ENCODE measurements at regions not wholly inside any gene's neighbourhood (a gene's known extent, or its start where the extent isn't known, plus 50 kb on each side); places are given as distances from the start of the nearest gene placed in this dataset.
A peak's percentile ranks its signal among the peaks of the same experiment; 100 is the strongest.
"Not testable (repeated sequence)": the region's sequence is repeated elsewhere in the genome, so short reads cannot be mapped to it uniquely, and the experiment has no call there.

- no peak overlapping the region for H2AFZ ChIP-seq (ENCODE audit: low read depth, low read length)
- DNase-seq (ENCODE audit: low read depth) (peak; percentile 44), FAIRE-seq (no peak)
- Mint-ChIP-seq H3K27me3 (ENCODE audit: low read depth, unreplicated experiment) (no peaks in the 10 kb centered on the region), H3K4me3 (ENCODE audit: unreplicated experiment) (no peak overlapping the region), H3K9me3 (ENCODE audit: unreplicated experiment) (peaks cover 2% of the 10 kb centered on the region), H3K36me3 (ENCODE audit: low read depth, unreplicated experiment) (no peaks in the 10 kb centered on the region), H3K27ac (ENCODE audit: unreplicated experiment) (no peak overlapping the region), H3K4me1 (ENCODE audit: low read depth, unreplicated experiment) (peaks cover 26% of the 10 kb centered on the region)
- no peaks in the 10 kb centered on the region for H3K9me3 ChIP-seq (ENCODE audit: insufficient read depth, low read depth, low read length)
- H3K4me1 ChIP-seq (ENCODE audit: insufficient read depth, low read length), result peaks cover 29% of the 10 kb centered on the region
- H3K27me3 ChIP-seq (ENCODE audit: insufficient read depth, low read length), result no peaks in the 10 kb centered on the region
- H3K79me2 ChIP-seq (ENCODE audit: insufficient read depth, low read length), result no peaks in the 10 kb centered on the region
- H3K4me2 ChIP-seq (ENCODE audit: low read length), result no peak overlapping the region
- H3K27ac ChIP-seq (ENCODE audit: low read depth, low read length), result no peak overlapping the region
- TF ChIP-seq EZH2 (IDR thresholded peaks at IDR 0.05; ENCODE audit: insufficient read depth, low read length), result no peak
- no peaks in the 10 kb centered on the region for H4K20me1 ChIP-seq (ENCODE audit: insufficient read depth, low read length)
- H3K9ac ChIP-seq (ENCODE audit: low read length), result no peak overlapping the region
- no peak overlapping the region for H3K4me3 ChIP-seq (ENCODE audit: insufficient read depth, low read depth, low read length)
- no peaks in the 10 kb centered on the region for H3K36me3 ChIP-seq (ENCODE audit: insufficient read depth, low read length)
Measured at GRCh38 chr6:169101981-169102380, 151.7 kb downstream of the THBS2 start.

GRCh38 chr6:169101036-169101805, 152.4 kb downstream of the THBS2 start:
- Mint-ChIP-seq H3K36me3 (ENCODE audit: low read depth, unreplicated experiment) (no peaks in the 10 kb centered on the region), H3K9me3 (ENCODE audit: unreplicated experiment) (peaks cover 2% of the 10 kb centered on the region), H3K27me3 (ENCODE audit: low read depth, unreplicated experiment) (no peaks in the 10 kb centered on the region), H3K4me1 (ENCODE audit: low read depth, unreplicated experiment) (peaks cover 26% of the 10 kb centered on the region), H3K27ac (ENCODE audit: unreplicated experiment) (no peak overlapping the region), H3K4me3 (ENCODE audit: unreplicated experiment) (no peak overlapping the region)
- FAIRE-seq, result no peak
- no peak overlapping the region for H3K4me3 ChIP-seq (ENCODE audit: insufficient read depth, low read depth, low read length)
- H3K79me2 ChIP-seq (ENCODE audit: insufficient read depth, low read length), result no peaks in the 10 kb centered on the region
- H3K27me3 ChIP-seq (ENCODE audit: insufficient read depth, low read length), result no peaks in the 10 kb centered on the region
- no peak overlapping the region for H2AFZ ChIP-seq (ENCODE audit: low read depth, low read length)
- H4K20me1 ChIP-seq (ENCODE audit: insufficient read depth, low read length), result no peaks in the 10 kb centered on the region
- H3K9me3 ChIP-seq (ENCODE audit: insufficient read depth, low read depth, low read length), result no peaks in the 10 kb centered on the region
- peak; percentile 85 for DNase-seq (ENCODE audit: low read depth)
- H3K36me3 ChIP-seq (ENCODE audit: insufficient read depth, low read length), result no peaks in the 10 kb centered on the region
- no peak overlapping the region for H3K9ac ChIP-seq (ENCODE audit: low read length)
- no peak overlapping the region for H3K27ac ChIP-seq (ENCODE audit: low read depth, low read length)
- TF ChIP-seq EZH2 (IDR thresholded peaks at IDR 0.05; ENCODE audit: insufficient read depth, low read length), result no peak
- no peak for TF ChIP-seq CTCF (IDR thresholded peaks at IDR 0.05; ENCODE audit: insufficient read depth, low read depth, low read length)
- H3K4me2 ChIP-seq (ENCODE audit: low read length), result no peak overlapping the region
- peaks cover 31% of the 10 kb centered on the region for H3K4me1 ChIP-seq (ENCODE audit: insufficient read depth, low read length)

GRCh38 chr6:169099411-169100202, 154.0 kb downstream of the THBS2 start:
- FAIRE-seq (no peak), DNase-seq (ENCODE audit: low read depth) (peak; percentile 49)
- no peak overlapping the region for H3K9ac ChIP-seq (ENCODE audit: low read length)
- no peak overlapping the region for H3K4me2 ChIP-seq (ENCODE audit: low read length)
- H3K9me3 ChIP-seq (ENCODE audit: insufficient read depth, low read depth, low read length), result no peaks in the 10 kb centered on the region
- H3K9me3 Mint-ChIP-seq (ENCODE audit: unreplicated experiment), result peaks cover 5% of the 10 kb centered on the region
- H3K27me3 Mint-ChIP-seq (ENCODE audit: low read depth, unreplicated experiment), result no peaks in the 10 kb centered on the region
- H3K36me3 ChIP-seq (ENCODE audit: insufficient read depth, low read length), result no peaks in the 10 kb centered on the region
- no peak for TF ChIP-seq CTCF (IDR thresholded peaks at IDR 0.05; ENCODE audit: insufficient read depth, low read depth, low read length)
- no peak for TF ChIP-seq EZH2 (IDR thresholded peaks at IDR 0.05; ENCODE audit: insufficient read depth, low read length)
- H3K4me1 ChIP-seq (ENCODE audit: insufficient read depth, low read length), result peaks cover 30% of the 10 kb centered on the region
- no peaks in the 10 kb centered on the region for H3K79me2 ChIP-seq (ENCODE audit: insufficient read depth, low read length)
- H4K20me1 ChIP-seq (ENCODE audit: insufficient read depth, low read length), result no peaks in the 10 kb centered on the region
- H3K27me3 ChIP-seq (ENCODE audit: insufficient read depth, low read length), result no peaks in the 10 kb centered on the region
- H3K4me3 ChIP-seq (ENCODE audit: insufficient read depth, low read depth, low read length), result no peak overlapping the region
- no peak overlapping the region for H2AFZ ChIP-seq (ENCODE audit: low read depth, low read length)
- H3K4me3 Mint-ChIP-seq (ENCODE audit: unreplicated experiment), result no peak overlapping the region
- H3K27ac ChIP-seq (ENCODE audit: low read depth, low read length), result no peak overlapping the region
- peak overlapping the region; percentile 55 for H3K27ac Mint-ChIP-seq (ENCODE audit: unreplicated experiment)
- peaks cover 26% of the 10 kb centered on the region for H3K4me1 Mint-ChIP-seq (ENCODE audit: low read depth, unreplicated experiment)
- no peaks in the 10 kb centered on the region for H3K36me3 Mint-ChIP-seq (ENCODE audit: low read depth, unreplicated experiment)

GRCh38 chr6:169098651-169099050, 155.0 kb downstream of the THBS2 start:
- FAIRE-seq; H3K27me3 Mint-ChIP-seq (ENCODE audit: low read depth, unreplicated experiment): not testable (repeated sequence)

More at GRCh38 chr6:169098651-169099050, 155.0 kb downstream of the THBS2 start:
- not testable (repeated sequence) for H3K9me3 Mint-ChIP-seq (ENCODE audit: unreplicated experiment); H3K27me3 ChIP-seq (ENCODE audit: insufficient read depth, low read length); H3K4me3 ChIP-seq (ENCODE audit: insufficient read depth, low read depth, low read length); H2AFZ ChIP-seq (ENCODE audit: low read depth, low read length); H4K20me1 ChIP-seq (ENCODE audit: insufficient read depth, low read length); H3K79me2 ChIP-seq (ENCODE audit: insufficient read depth, low read length); H3K9ac ChIP-seq (ENCODE audit: low read length); H3K4me3 Mint-ChIP-seq (ENCODE audit: unreplicated experiment); H3K9me3 ChIP-seq (ENCODE audit: insufficient read depth, low read depth, low read length); H3K36me3 Mint-ChIP-seq (ENCODE audit: low read depth, unreplicated experiment); H3K27ac Mint-ChIP-seq (ENCODE audit: unreplicated experiment); H3K36me3 ChIP-seq (ENCODE audit: insufficient read depth, low read length)
- DNase-seq (ENCODE audit: low read depth), result peak; percentile 37
- Histone ChIP-seq H3K4me2 (ENCODE audit: low read length) (peak overlapping the region; percentile 4), H3K4me1 (ENCODE audit: insufficient read depth, low read length) (peaks cover 30% of the 10 kb centered on the region), H3K27ac (ENCODE audit: low read depth, low read length) (peak overlapping the region; percentile 85)
- H3K4me1 Mint-ChIP-seq (ENCODE audit: low read depth, unreplicated experiment), result peaks cover 26% of the 10 kb centered on the region
